K562 (cell line): ENCODE measurements at regions not wholly inside any gene's neighbourhood (a gene's known extent, or its start where the extent isn't known, plus 50 kb on each side); places are given as distances from the start of the nearest gene placed in this dataset.

Source experiments
- ATAC-seq: fragments of 200-7000 bp; cut with Tn5 transposase; 3 replicates; pipeline ENCODE4 v1.9.1; 2020; ENCODE audit warnings: moderate library complexity
- BruUV-seq: library from RNA; stranded (reverse); fragments of 400-500 nt; replicated peaks from 2 replicates; lab custom pipeline; 2021; lab: Mats Ljungman, UMichigan
- CTCF ChIA-PET: fragments of 300-600 bp; formaldehyde crosslinking; extraction: SDS; loops from one replicate; lab custom pipeline; 2021; ENCODE audit warnings: low intra/inter-chr PET ratio; lab: Yijun Ruan, JAX
- POLR2A ChIA-PET: fragments of 300-600, 350-650 bp; sonication (Branson Sonifier 250); formaldehyde crosslinking; extraction: SDS; loops from one replicate; lab custom pipeline; 2021; ENCODE audit warnings: antibody characterized with exemption, inconsistent platforms; lab: Yijun Ruan, JAX
- DNase-seq, 4 experiments: peaks; one replicate each; pipeline versions ENCODE4 v3.0.0 to v3.0.0-alpha.2; 2011 to 2018; ENCODE audit warnings: low spot score in 3 of 4, mixed read lengths in 3 of 4; ENCODE audit errors: extremely low read depth in 1 of 4
- FAIRE-seq: peaks from 2 replicates; lab custom pipeline; 2011; peaks lifted over from hg19 to GRCh38; lab: Jason Lieb, UNC
- H2AFZ ChIP-seq: 2 replicates; pipeline ENCODE4 v1.6.0; 2011; ENCODE audit warnings: low read depth, low read length, control low read depth, inconsistent platforms
- H3K27ac ChIP-seq: fragments of 200-600 bp; 3 replicates; pipeline ENCODE4 v1.8.0; 2011; ENCODE audit warnings: low read depth, mild to moderate bottlenecking, control low read depth, inconsistent platforms, low read length, moderate library complexity, mixed read lengths; ENCODE audit errors: extremely low read depth
- H3K27me3 ChIP-seq, 2 experiments: fragments of 300-600 bp in 1 of 2; 2 replicates in 1 of 2; 3 replicates in 1 of 2; pipeline versions ENCODE4 v1.6.0 to v1.8.0; 2011; ENCODE audit warnings: inconsistent platforms in 2 of 2, low read length in 2 of 2, mild to moderate bottlenecking in 1 of 2, mixed read lengths in 1 of 2, moderate library complexity in 1 of 2; ENCODE audit not compliant: control insufficient read depth in 2 of 2, insufficient read depth in 2 of 2
- H3K36me3 ChIP-seq: fragments of 300-600 bp; 3 replicates; pipeline ENCODE4 v1.8.0; 2011; ENCODE audit warnings: mild to moderate bottlenecking, low read length, inconsistent platforms; ENCODE audit not compliant: control insufficient read depth, insufficient read depth
- H3K4me1 ChIP-seq, 2 experiments: fragments of 200-600 bp in 1 of 2; replicated peaks in 1 of 2; 2 replicates in 1 of 2; 3 replicates in 1 of 2; pipeline versions ENCODE4 v1.5.1 to v1.8.0; 2011; ENCODE audit warnings: inconsistent platforms in 2 of 2, low read length in 2 of 2, mild to moderate bottlenecking in 1 of 2, mixed read lengths in 1 of 2, moderate library complexity in 1 of 2; ENCODE audit not compliant: control insufficient read depth in 2 of 2, insufficient read depth in 2 of 2
- H3K4me2 ChIP-seq: 2 replicates; pipeline ENCODE4 v1.6.1; 2011; ENCODE audit warnings: low read length, control low read depth, inconsistent platforms, mixed read lengths; ENCODE audit not compliant: insufficient read depth
- H3K4me3 ChIP-seq: fragments of 200-600 bp; sonication (generic), shearing (Covaris generic); 2 replicates; pipeline ENCODE4 v1.5.1; 2016; ENCODE audit warnings: control low read depth, inconsistent platforms
- H3K79me2 ChIP-seq: fragments of 200-600 bp; 3 replicates; pipeline ENCODE4 v1.8.0; 2011; ENCODE audit warnings: low read length, inconsistent platforms; ENCODE audit not compliant: control insufficient read depth, insufficient read depth
- H3K9ac ChIP-seq, 2 experiments: 2 replicates each; pipeline versions ENCODE4 v1.6.0 to v1.6.1; 2011; ENCODE audit warnings: low read depth in 2 of 2, low read length in 2 of 2, control low read depth in 1 of 2, inconsistent platforms in 1 of 2, mild to moderate bottlenecking in 1 of 2, mixed read lengths in 1 of 2; ENCODE audit not compliant: insufficient read depth in 1 of 2
- H3K9me1 ChIP-seq: one replicate; pipeline ENCODE4 v1.6.0; 2011; ENCODE audit warnings: inconsistent platforms, mild to moderate bottlenecking, low read length, moderate library complexity; ENCODE audit not compliant: control insufficient read depth, insufficient read depth
- H3K9me3 ChIP-seq: replicated peaks from 2 replicates; pipeline ENCODE4 v1.5.1; 2011; ENCODE audit warnings: low read depth, low read length, inconsistent platforms; ENCODE audit not compliant: control insufficient read depth, insufficient read depth
- H4K20me1 ChIP-seq: replicated peaks from 2 replicates; pipeline ENCODE4 v1.6.1; 2011; ENCODE audit warnings: low read length, inconsistent platforms, mixed read lengths; ENCODE audit not compliant: control insufficient read depth, insufficient read depth
- BHLHE40 ChIP-seq: IDR thresholded peaks from 2 replicates; pipeline ENCODE4 v1.6.1; 2011; ENCODE audit warnings: low read length, improper control_type of control experiment
- CEBPB ChIP-seq: fragments of 450-650 bp; IDR thresholded peaks from 2 replicates; pipeline ENCODE4 v1.6.1; 2016; ENCODE audit warnings: missing genetic modification characterization, missing compliant biosample characterization
- CEBPG ChIP-seq, 3 experiments: fragments of 200-800 bp in 1 of 3; sonication (Bioruptor generic) in 1 of 3; sonication (generic) in 1 of 3; formaldehyde crosslinking in 1 of 3; IDR thresholded peaks in 2 of 3; conservative IDR thresholded peaks in 1 of 3; 2 replicates each; pipeline versions ENCODE4 v1.6.1 to v1.8.0; 2016 to 2022; ENCODE audit warnings: missing compliant biosample characterization in 2 of 3, missing genetic modification characterization in 2 of 3, mild to moderate bottlenecking in 1 of 3, missing genetic modification reagents in 1 of 3
- CREB3 ChIP-seq: fragments of 450-650 bp; conservative IDR thresholded peaks from 2 replicates; pipeline ENCODE4 v1.6.1; 2016; ENCODE audit warnings: missing genetic modification characterization, low read depth, mild to moderate bottlenecking, missing compliant biosample characterization, moderate library complexity
- ELF4 ChIP-seq: fragments of 450-650 bp; formaldehyde crosslinking; IDR thresholded peaks from 2 replicates; pipeline ENCODE4 v1.4.0; 2022; ENCODE audit warnings: missing genetic modification characterization
- TFE3 ChIP-seq: fragments of 450-650 bp; formaldehyde crosslinking; IDR thresholded peaks from 2 replicates; pipeline ENCODE4 v1.4.0; 2020; ENCODE audit warnings: mild to moderate bottlenecking, mixed read lengths
- WGBS: fragments of 100-300 bp; shearing (Covaris generic); methylation state at CpG from one replicate; pipeline ENCODE4 v1.1.6; 2016; ENCODE audit warnings: low coverage, mixed read lengths; ENCODE audit not compliant: insufficient coverage; ENCODE audit errors: missing lambda C conversion rate; 5-methylcytosine and 5-hydroxymethylcytosine counted together
- in situ Hi-C: fragments of 300-500 bp; cut with MboI; formaldehyde crosslinking; loops from 4 replicates; pipeline ENCODE4 v1.15.0; 2018; ENCODE audit warnings: inconsistent platforms, mixed read lengths
- intact Hi-C: fragments of 100-400 bp; cut with micrococcal nuclease; formaldehyde crosslinking; loops from 2 replicates; pipeline ENCODE4 v1.14.2; 2022

- no peaks in the 10 kb centered on the region for H3K9me3 ChIP-seq
- TF ChIP-seq ELF4 = no peak
- ChIA-PET POLR2A (no interaction called here), CTCF (no interaction called here)
- peak overlapping the region; percentile 51 for H2AFZ ChIP-seq
- FAIRE-seq (no peak), ATAC-seq (no peak), DNase-seq (no peak)
- H3K79me2 ChIP-seq = no peaks in the 10 kb centered on the region
- H3K36me3 ChIP-seq = no peaks in the 10 kb centered on the region
- WGBS = 56% methylated on average over 8 of the region's 8 CpGs
- H4K20me1 ChIP-seq = no peaks in the 10 kb centered on the region
- no peak overlapping the region for H3K4me2 ChIP-seq
- H3K4me1 ChIP-seq = peaks cover 0 to 2% of the 10 kb centered on the region in 2 experiments; a peak in 1 of 5 replicates
- no peak overlapping the region for H3K27ac ChIP-seq
- in situ Hi-C loops (no loop called here), intact Hi-C loops (no loop called here)
- H3K9me1 ChIP-seq = no peaks in the 10 kb centered on the region
- no peak overlapping the region for H3K4me3 ChIP-seq
- H3K27me3 ChIP-seq = no peaks in the 10 kb centered on the region
- H3K9ac ChIP-seq = no peak overlapping the region
- BruUV-seq = no TSS peak
These were observed 148.3 kb upstream of the STXBP5 start for GRCh38 chr6:147055821-147056392.

GRCh38 chr6:147057188-147057587 lies 147.0 kb upstream of the STXBP5 start:
- Histone ChIP-seq H3K27ac (no peak overlapping the region), H3K79me2 (no peaks in the 10 kb centered on the region), H3K4me1 (peaks cover 0 to 2% of the 10 kb centered on the region in 2 experiments; a peak in 1 of 5 replicates), H3K4me3 (no peak overlapping the region), H4K20me1 (no peaks in the 10 kb centered on the region), H3K9me1 (no peaks in the 10 kb centered on the region), H3K9me3 (no peaks in the 10 kb centered on the region), H3K4me2 (no peak overlapping the region), H3K36me3 (no peaks in the 10 kb centered on the region), H2AFZ (no peak overlapping the region), H3K9ac (no peak overlapping the region), H3K27me3 (no peaks in the 10 kb centered on the region)
- no TSS peak for BruUV-seq
- FAIRE-seq = no peak
- POLR2A ChIA-PET = no interaction called here
- intact Hi-C loops (no loop called here), in situ Hi-C loops (no loop called here)
- CTCF ChIA-PET = no interaction called here
- DNase-seq = no peak
- ATAC-seq = no peak
- 4% methylated on average over 1 of the region's 1 CpG for WGBS
- no peak for TF ChIP-seq CREB3
- no peak for TF ChIP-seq BHLHE40
- TF ChIP-seq CEBPB (tag) = peak; percentile 77
- TF ChIP-seq TFE3 (CRISPR knock-in tag) = no peak
- TF ChIP-seq CEBPG (CRISPR knock-in tag; IDR thresholded peaks at IDR 0.05) = no peak
- 0 out of 4 replicates have a peak, but pooled peaks of 1 of the 2 experiments have one; percentile 36 for TF ChIP-seq CEBPG (tag; conservative IDR thresholded peaks at IDR 0.05 in 1 of 2, IDR thresholded peaks at IDR 0.05 in 1 of 2)
